Stimulated activated CD8-positive, alpha-beta memory T cell treated with anti-CD3 and anti-CD28 coated beads, Interleukin-4, amount 100 ng/mL, for 48 hours (primary cell): ENCODE measurements at regions not wholly inside any gene's neighbourhood (a gene's known extent, or its start where the extent isn't known, plus 50 kb on each side); places are given as distances from the start of the nearest gene placed in this dataset.

Experiments used
- DNase-seq: peaks from one replicate; pipeline ENCODE4 v3.0.0-alpha.2; 2020

DNA sequence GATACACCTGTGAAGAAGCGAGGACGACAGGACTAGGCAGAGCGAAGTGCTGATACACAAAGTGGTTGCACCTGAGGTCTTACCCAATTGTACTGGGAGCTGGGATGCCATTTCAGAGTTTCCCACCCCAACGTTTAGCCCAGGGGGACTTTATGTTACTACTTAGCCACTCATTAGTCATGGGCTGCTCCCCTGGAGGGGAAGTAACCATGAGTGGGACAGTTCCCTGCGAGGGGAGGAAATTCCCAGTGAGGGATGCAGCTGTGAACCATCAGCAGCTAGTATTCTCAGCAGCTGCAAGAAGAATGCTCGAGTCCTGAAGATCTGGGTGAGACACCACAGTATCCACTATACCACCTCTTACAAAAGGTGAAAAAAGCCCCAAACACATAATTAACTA, 93.7 kb upstream of the ACTBL2 start:
- DNase-seq = no peak

DNA sequence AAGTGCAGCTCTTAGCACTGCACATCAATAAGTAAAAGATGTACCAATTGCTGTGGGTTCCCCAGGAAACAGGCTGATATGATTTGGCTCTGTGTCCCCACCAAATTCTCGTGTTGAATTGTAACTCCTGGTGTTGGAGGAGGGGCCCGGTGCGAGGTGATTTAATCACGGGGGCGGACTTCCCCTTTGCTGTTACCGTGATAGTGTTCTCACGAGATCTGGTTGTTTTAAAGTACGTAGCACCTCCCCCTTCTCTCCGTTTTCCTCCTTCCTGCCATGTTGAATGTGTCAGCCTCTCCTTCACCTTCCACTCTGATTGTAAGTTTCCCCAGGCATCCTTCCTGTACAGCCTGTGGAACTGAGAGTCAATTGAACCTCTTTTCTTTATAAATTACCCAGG, 93.2 kb upstream of the ACTBL2 start:
- no peak for DNase-seq

DNA sequence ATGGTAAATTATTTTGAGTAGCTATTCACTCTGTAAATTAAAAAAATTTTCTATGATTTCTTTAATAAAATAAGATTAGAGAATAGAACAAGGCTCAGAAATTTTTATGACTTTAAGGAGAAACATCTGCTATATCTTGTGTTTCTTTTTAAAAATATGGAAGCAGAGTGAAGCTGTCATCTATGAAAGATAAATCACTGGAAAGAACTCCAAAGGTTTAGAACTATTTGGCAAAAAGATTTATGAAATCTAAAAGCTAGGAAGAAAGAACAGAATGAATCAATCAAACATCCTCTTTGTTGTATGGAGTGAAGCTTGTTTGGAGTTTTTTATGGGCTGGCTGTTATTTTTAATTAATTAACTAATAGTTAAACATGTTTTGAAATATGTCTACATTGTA, 89.8 kb upstream of the ACTBL2 start:
- no peak for DNase-seq

DNA sequence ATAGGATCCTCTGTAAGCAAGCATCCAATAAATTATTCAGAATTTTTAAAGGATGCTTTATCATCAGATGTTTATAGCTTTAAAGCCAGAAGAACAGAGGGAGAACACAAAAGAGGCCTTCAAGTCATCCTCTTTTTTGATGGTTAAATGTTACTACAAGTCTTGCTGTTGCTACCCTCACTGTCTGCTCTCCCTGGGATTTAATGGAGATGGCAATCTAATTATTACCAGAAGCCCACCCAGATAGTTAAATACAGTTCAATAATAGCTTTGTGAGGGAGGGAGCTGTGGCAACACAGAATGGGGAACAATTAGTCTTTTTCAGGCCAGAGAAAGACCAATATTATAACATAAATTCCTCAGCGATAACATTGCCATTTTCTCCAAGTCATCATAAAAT, 87.0 kb upstream of the ACTBL2 start:
- DNase-seq = no peak

- no peak for DNase-seq
Observed at GRCh38 chr5:57568136-57568535, 85.5 kb upstream of the ACTBL2 start.

- no peak for DNase-seq
Observed at GRCh38 chr5:57566914-57567313, 84.3 kb upstream of the ACTBL2 start.

- no peak for DNase-seq
Observed at GRCh38 chr5:57561231-57561842, 78.7 kb upstream of the ACTBL2 start.

GRCh38 chr5:57559110-57559635, 76.6 kb upstream of the ACTBL2 start:
- no peak for DNase-seq

- no peak for DNase-seq
Observed at GRCh38 chr5:57552033-57552432, 69.4 kb upstream of the ACTBL2 start.

- DNase-seq = no peak
Observed at GRCh38 chr5:57551251-57551650, 68.6 kb upstream of the ACTBL2 start.

DNA sequence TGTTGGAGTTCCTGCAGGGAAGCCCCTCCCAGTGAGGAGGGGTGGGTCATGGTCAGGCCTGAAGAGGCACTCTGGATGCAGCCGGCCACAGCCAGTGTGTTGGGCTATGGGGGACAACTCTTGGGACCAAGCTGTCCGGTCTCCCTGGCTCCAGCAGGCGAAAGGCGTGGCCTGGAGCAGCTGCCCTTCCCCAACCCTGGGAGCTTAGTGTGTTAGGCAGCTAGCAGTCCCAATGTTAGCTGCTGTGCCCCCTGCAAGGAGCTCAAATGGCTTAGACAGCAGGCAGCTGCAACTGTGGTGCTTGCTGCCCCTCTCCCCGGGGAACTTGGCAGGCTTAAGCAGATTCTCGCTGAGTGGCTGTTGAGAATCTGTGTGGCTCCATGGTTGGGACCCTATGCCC, 67.5 kb upstream of the ACTBL2 start:
- no peak for DNase-seq

DNA sequence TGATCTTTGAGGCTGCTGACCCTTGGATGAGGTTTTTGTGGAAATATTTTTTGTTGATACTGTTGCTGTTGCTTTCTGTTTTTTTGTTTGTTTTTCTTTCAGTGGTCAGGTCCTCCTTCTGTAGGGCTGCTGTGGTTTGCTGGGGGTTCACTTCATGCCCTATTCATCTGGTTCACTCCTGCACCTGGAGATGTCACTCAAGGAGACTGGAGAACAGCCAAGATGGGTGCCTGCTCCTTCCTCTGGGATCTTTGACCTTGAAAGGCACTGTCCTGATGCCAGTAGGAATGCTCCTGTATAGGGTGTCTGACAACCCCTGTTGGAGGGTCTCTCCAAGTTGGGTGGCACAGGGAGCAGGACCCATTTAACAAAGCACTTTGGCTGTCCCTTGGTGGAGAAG, 67.0 kb upstream of the ACTBL2 start:
- no peak for DNase-seq

GRCh38 chr5:57540823-57541222, 58.2 kb upstream of the ACTBL2 start:
- DNase-seq = no peak

DNA sequence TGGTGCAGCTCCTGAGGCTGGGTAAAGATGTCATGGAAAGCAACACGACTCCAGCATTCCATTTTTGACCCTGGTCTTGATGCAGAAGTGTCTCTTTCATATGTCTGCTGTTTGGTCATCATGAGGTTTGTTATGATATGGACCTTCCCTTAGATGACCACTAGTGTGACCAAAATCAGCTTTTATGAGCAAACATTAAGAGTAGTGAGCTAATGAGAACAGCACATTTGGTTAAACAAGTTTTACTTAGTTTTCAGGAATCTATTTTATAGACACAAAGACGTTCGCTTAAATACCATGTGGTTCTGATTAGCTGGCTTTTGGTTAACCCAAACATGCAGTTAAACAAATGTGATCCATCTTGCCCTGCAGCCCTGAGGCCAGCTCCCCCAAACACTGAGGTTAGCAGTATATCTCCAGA, 56.7 kb upstream of the ACTBL2 start:
- DNase-seq = no peak

- DNase-seq = no peak
Observed at GRCh38 chr5:57538341-57538955, 55.8 kb upstream of the ACTBL2 start.

GRCh38 chr5:57537811-57538210, 55.2 kb upstream of the ACTBL2 start:
- DNase-seq = no peak

DNA sequence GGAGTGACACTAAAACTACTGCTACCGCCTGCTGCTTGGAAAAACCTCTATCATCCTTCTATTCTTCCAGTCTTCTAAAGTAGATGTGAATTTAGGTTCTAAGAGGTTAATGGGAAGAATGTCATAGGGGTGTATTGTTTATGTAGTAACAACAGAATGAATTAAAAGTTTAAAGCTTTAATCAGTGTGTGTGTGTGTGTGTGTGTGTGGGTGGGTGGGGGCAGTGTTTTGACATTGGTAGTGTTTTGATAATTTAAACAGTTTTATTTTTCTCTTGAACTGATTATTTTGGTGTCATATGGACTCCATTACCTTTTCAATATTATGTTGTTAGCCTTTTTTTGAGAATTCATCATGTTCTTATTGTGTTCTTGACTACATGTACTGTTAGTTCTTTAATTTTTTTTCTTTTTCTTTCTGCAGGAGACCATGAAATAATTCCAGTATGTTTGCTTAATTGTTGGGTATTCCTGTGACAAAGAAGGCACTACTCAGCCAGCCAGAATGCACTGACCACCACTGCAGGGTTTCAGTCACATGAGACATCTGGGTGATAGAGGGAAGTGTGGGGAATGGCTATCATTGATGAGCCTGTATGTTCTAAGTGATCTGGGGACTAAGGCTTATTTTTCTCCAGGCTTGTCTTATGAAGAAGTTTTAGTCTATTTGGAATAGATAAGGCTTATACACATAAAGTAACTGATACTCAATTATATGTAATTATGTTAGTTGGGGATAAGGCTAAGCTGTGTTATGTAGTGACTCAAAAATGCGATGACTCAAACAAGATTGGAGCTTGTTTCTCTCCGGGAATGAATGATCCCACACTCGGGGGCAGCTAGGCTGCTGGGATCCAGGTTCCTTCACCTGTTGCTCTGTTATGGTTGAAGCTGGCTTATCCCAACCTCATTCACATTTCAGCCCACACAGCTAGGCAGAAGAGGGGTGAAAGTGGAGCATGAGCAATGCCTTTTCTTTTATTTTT, 50.2 kb upstream of the ACTBL2 start:
- DNase-seq = no peak
